Activated CD4-positive, alpha-beta T cell treated with anti-CD3 and anti-CD28 coated beads, Interleukin-2, amount 10 ng/mL, durations not matched to agents 7 days and 5 days (primary cell): ENCODE measurements at regions not wholly inside any gene's neighbourhood (a gene's known extent, or its start where the extent isn't known, plus 50 kb on each side); places are given as distances from the start of the nearest gene placed in this dataset.
"Not testable (repeated sequence)": the region's sequence is repeated elsewhere in the genome, so short reads cannot be mapped to it uniquely, and the experiment has no call there.

Experiments used
- CTCF ChIA-PET: fragments of 350-600 bp; sonication (Branson Sonifier 250); formaldehyde crosslinking; loops from one replicate; lab custom pipeline; 2021; ENCODE audit warnings: antibody characterized with exemption; lab: Charles Lee
- POLR2A ChIA-PET: fragments of 350-600 bp; sonication (Branson Sonifier 250); formaldehyde crosslinking; loops from one replicate; lab custom pipeline; 2021; ENCODE audit warnings: antibody characterized with exemption; lab: Charles Lee
- DNase-seq: peaks from one replicate; pipeline ENCODE4 v3.0.0-alpha.2; 2020
- H3K27ac Mint-ChIP-seq: one replicate; pipeline ENCODE4 v1.8.0; 2021; ENCODE audit warnings: mild to moderate bottlenecking, moderate library complexity, mixed read lengths
- H3K27me3 Mint-ChIP-seq: one replicate; pipeline ENCODE4 v1.8.0; 2021; ENCODE audit warnings: mixed read lengths
- H3K36me3 Mint-ChIP-seq: one replicate; pipeline ENCODE4 v1.8.0; 2021; ENCODE audit warnings: low read depth, mixed read lengths
- H3K4me1 Mint-ChIP-seq: one replicate; pipeline ENCODE4 v1.8.0; 2021; ENCODE audit warnings: mixed read lengths
- H3K4me3 Mint-ChIP-seq: one replicate; pipeline ENCODE4 v1.8.0; 2021; ENCODE audit warnings: mild to moderate bottlenecking, moderate library complexity, mixed read lengths
- H3K9me3 Mint-ChIP-seq: one replicate; pipeline ENCODE4 v1.8.0; 2021; ENCODE audit warnings: mixed read lengths

- H3K4me3 Mint-ChIP-seq, H3K4me1 Mint-ChIP-seq, H3K27me3 Mint-ChIP-seq, H3K36me3 Mint-ChIP-seq, POLR2A ChIA-PET, CTCF ChIA-PET, H3K9me3 Mint-ChIP-seq, H3K27ac Mint-ChIP-seq, DNase-seq: not testable (repeated sequence)
These were observed 102.3 kb downstream of the ZNF267 start for GRCh38 chr16:31975826-31976419.

- DNase-seq, H3K9me3 Mint-ChIP-seq, H3K27me3 Mint-ChIP-seq, POLR2A ChIA-PET, H3K4me1 Mint-ChIP-seq, H3K4me3 Mint-ChIP-seq, H3K36me3 Mint-ChIP-seq, CTCF ChIA-PET: not testable (repeated sequence)
- peak overlapping the region; percentile 72 for H3K27ac Mint-ChIP-seq
These were observed 104.9 kb downstream of the ZNF267 start for GRCh38 chr16:31978463-31978862.

GRCh38 chr16:31981739-31982138, 108.1 kb downstream of the ZNF267 start:
- H3K27me3 Mint-ChIP-seq, H3K4me3 Mint-ChIP-seq, H3K4me1 Mint-ChIP-seq, DNase-seq, CTCF ChIA-PET, H3K36me3 Mint-ChIP-seq, H3K9me3 Mint-ChIP-seq, H3K27ac Mint-ChIP-seq, POLR2A ChIA-PET: not testable (repeated sequence)

- H3K4me1 Mint-ChIP-seq, H3K27ac Mint-ChIP-seq, POLR2A ChIA-PET, H3K36me3 Mint-ChIP-seq, CTCF ChIA-PET, H3K4me3 Mint-ChIP-seq, H3K27me3 Mint-ChIP-seq, H3K9me3 Mint-ChIP-seq, DNase-seq: not testable (repeated sequence)
These were observed 109.4 kb downstream of the ZNF267 start for GRCh38 chr16:31982986-31983385.

DNA sequence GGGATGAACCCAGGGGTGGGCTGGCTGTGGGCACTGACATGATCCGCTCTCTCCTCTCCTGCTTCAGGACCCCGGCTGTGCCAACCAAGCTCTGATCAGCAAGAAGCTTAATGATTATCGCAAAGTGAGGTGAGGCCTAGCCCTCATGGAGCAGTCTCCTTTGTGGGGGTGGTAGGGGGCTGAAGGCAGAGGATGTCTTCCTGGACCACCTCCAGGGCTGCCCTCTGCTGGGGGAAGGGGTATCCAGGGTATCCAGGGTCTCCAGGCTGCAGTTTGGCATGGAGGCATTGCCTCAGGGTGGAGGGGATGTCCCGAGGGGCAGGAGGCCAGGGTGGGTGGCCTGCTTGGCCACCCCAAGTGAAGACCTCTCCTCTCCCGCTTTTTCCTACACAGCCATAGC, 110.1 kb downstream of the ZNF267 start:
- H3K36me3 Mint-ChIP-seq, POLR2A ChIA-PET, H3K27me3 Mint-ChIP-seq, H3K4me3 Mint-ChIP-seq, H3K27ac Mint-ChIP-seq, DNase-seq, H3K9me3 Mint-ChIP-seq, H3K4me1 Mint-ChIP-seq, CTCF ChIA-PET: not testable (repeated sequence)

GRCh38 chr16:31986895-31987294, 113.3 kb downstream of the ZNF267 start:
- DNase-seq, H3K36me3 Mint-ChIP-seq, H3K9me3 Mint-ChIP-seq, H3K4me3 Mint-ChIP-seq, H3K4me1 Mint-ChIP-seq, CTCF ChIA-PET, H3K27me3 Mint-ChIP-seq, H3K27ac Mint-ChIP-seq, POLR2A ChIA-PET: not testable (repeated sequence)

- CTCF ChIA-PET, H3K4me3 Mint-ChIP-seq, H3K9me3 Mint-ChIP-seq, H3K4me1 Mint-ChIP-seq, H3K27ac Mint-ChIP-seq, POLR2A ChIA-PET, H3K27me3 Mint-ChIP-seq, H3K36me3 Mint-ChIP-seq: not testable (repeated sequence)
- DNase-seq: peak; percentile 50
These were observed 115.3 kb downstream of the ZNF267 start for GRCh38 chr16:31988595-31989581.

GRCh38 chr16:31990261-31990660, 116.7 kb downstream of the ZNF267 start:
- H3K27me3 Mint-ChIP-seq, H3K36me3 Mint-ChIP-seq, H3K27ac Mint-ChIP-seq, DNase-seq, H3K4me3 Mint-ChIP-seq, H3K4me1 Mint-ChIP-seq, H3K9me3 Mint-ChIP-seq, POLR2A ChIA-PET, CTCF ChIA-PET: not testable (repeated sequence)

DNA sequence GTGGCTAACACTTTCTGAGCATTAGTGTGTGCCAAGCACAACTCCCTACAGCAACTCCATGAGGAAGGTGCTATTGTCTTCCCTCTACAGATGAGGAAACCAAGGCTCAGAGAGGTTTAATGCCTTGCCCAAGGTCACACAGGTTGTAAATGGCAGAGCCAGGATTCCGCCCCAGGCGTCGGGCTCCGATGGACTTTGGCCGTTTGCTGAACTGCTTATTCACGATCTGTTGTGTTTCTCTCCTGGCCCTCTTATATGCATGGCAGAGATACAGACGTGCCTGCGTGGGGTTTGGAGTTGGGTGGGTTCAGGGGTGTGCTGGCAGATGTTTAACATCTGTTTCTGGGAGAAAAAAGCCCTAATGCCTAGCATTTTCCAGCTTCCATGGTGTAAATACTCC, 117.4 kb downstream of the ZNF267 start:
- CTCF ChIA-PET, H3K4me1 Mint-ChIP-seq, DNase-seq, POLR2A ChIA-PET, H3K27me3 Mint-ChIP-seq, H3K27ac Mint-ChIP-seq, H3K9me3 Mint-ChIP-seq, H3K36me3 Mint-ChIP-seq, H3K4me3 Mint-ChIP-seq: not testable (repeated sequence)

DNA sequence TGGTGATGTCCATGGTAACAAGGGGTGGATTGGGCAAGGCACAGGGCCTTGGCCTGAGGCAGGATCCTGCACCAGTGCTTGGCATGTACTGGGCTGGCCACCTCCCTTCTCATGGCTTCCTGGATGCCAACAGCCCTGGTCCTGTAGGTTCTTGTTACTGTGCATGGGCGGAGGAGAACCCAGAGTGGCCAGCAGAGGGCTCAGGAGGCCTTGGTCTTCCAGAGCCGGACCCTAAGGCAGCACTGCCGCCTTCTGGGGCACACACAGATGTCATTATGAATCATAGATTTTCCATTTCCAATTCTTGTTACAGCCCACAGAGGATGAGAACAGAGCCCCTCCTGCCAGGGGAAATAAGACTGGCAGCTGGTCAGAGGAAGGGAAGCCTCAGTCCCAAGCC, 122.7 kb downstream of the ZNF267 start:
- POLR2A ChIA-PET: not testable (repeated sequence)
- DNase-seq: peak; percentile 7

DNA sequence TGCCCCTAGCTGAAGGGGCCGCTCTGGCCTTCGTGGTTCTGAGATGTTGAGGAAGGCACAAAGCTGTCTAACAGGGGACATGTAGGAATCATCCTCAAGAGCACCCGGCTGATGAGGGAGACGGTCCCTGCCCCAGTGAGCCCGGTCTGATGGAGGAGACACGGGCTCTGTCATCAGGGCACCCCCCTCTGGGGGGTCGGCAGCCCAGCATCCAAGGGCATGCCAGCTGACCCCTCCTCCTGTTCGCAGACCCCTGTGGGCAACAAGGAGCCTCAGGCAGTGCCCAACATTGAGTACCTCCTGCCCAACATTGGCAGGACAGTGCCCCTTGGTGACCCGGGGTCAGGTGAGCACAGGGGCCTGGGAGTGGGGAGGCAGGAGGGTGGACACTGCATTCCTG, 128.9 kb downstream of the ZNF267 start:
- H3K36me3 Mint-ChIP-seq, CTCF ChIA-PET, H3K27me3 Mint-ChIP-seq, H3K27ac Mint-ChIP-seq, H3K4me1 Mint-ChIP-seq, DNase-seq, H3K4me3 Mint-ChIP-seq, POLR2A ChIA-PET, H3K9me3 Mint-ChIP-seq: not testable (repeated sequence)

More for the DNA sequence above, 122.7 kb downstream of the ZNF267 start:
- H3K4me1 Mint-ChIP-seq, H3K9me3 Mint-ChIP-seq, H3K4me3 Mint-ChIP-seq, H3K27me3 Mint-ChIP-seq, CTCF ChIA-PET, H3K36me3 Mint-ChIP-seq, H3K27ac Mint-ChIP-seq: not testable (repeated sequence)

- DNase-seq, H3K9me3 Mint-ChIP-seq, CTCF ChIA-PET, H3K4me1 Mint-ChIP-seq, H3K27ac Mint-ChIP-seq, POLR2A ChIA-PET, H3K36me3 Mint-ChIP-seq, H3K4me3 Mint-ChIP-seq, H3K27me3 Mint-ChIP-seq: not testable (repeated sequence)
These were observed 130.2 kb downstream of the ZNF267 start for GRCh38 chr16:32003819-32004218.

- H3K9me3 Mint-ChIP-seq, H3K36me3 Mint-ChIP-seq, POLR2A ChIA-PET, H3K27me3 Mint-ChIP-seq, H3K4me1 Mint-ChIP-seq, H3K27ac Mint-ChIP-seq, H3K4me3 Mint-ChIP-seq: not testable (repeated sequence)
- CTCF ChIA-PET: interaction anchor here (0.6 kb wide), 1 partner anchor 129 kb away, joined by 3 read pairs; no protein-coding TSS in a partner anchor
- DNase-seq: peak; percentile 11
These were observed 165.3 kb downstream of the ZNF267 start for GRCh38 chr16:32038783-32039496.
